ENCODE measurements at regions not wholly inside any gene's neighbourhood (a gene's known extent, or its start where the extent isn't known, plus 50 kb on each side); places are given as distances from the start of the nearest gene placed in this dataset.

DNA sequence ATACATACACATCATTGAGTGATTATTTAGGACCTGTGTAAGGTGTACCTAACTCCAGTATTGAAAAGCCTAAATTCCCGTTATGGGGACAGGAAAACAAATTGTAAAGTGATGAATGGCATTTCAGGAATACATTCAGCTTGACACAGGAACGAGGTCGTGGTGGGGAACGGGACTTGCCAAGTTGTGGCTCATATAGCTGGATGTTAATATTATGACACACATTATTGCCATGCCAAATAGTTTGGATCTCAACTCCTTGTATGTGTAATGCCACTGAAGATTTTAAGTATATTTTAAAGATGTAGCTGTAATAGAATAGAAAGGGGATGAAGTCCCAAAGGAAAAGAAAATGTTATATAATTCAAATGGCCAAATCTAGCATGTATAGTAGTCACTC, 227.2 kb upstream of the GOLIM4 start:
- TF ChIP-seq, protein P1, sequence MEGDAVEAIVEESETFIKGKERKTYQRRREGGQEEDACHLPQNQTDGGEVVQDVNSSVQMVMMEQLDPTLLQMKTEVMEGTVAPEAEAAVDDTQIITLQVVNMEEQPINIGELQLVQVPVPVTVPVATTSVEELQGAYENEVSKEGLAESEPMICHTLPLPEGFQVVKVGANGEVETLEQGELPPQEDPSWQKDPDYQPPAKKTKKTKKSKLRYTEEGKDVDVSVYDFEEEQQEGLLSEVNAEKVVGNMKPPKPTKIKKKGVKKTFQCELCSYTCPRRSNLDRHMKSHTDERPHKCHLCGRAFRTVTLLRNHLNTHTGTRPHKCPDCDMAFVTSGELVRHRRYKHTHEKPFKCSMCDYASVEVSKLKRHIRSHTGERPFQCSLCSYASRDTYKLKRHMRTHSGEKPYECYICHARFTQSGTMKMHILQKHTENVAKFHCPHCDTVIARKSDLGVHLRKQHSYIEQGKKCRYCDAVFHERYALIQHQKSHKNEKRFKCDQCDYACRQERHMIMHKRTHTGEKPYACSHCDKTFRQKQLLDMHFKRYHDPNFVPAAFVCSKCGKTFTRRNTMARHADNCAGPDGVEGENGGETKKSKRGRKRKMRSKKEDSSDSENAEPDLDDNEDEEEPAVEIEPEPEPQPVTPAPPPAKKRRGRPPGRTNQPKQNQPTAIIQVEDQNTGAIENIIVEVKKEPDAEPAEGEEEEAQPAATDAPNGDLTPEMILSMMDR (IDR thresholded peaks at IDR 0.05) = no peak
- TF ChIP-seq POLR2A (IDR thresholded peaks at IDR 0.05) (no peak), POLR2AphosphoS5 (IDR thresholded peaks at IDR 0.05) (no peak)

Data from upper lobe of left lung (tissue), 4 donors.